GM12878 (cell line): ENCODE measurements at regions not wholly inside any gene's neighbourhood (a gene's known extent, or its start where the extent isn't known, plus 50 kb on each side); places are given as distances from the start of the nearest gene placed in this dataset.

Experiments
- BHLHE40 ChIP-seq, 2 experiments: fragments of 450-650 bp in 1 of 2; IDR thresholded peaks; 2 replicates each; pipeline ENCODE4 v1.6.1; 2011 to 2017; ENCODE audit warnings: low read depth in 2 of 2, borderline replicate concordance in 1 of 2, improper control_type of control experiment in 1 of 2, low read length in 1 of 2, mild to moderate bottlenecking in 1 of 2
- NFIC ChIP-seq: IDR thresholded peaks from 2 replicates; pipeline ENCODE4 v1.6.1; 2012; ENCODE audit warnings: low read depth, mild to moderate bottlenecking, inconsistent platforms, low read length, moderate library complexity
- TF ChIP-seq, protein P1 (sequence below), 3 experiments: IDR thresholded peaks in 2 of 3; conservative IDR thresholded peaks in 1 of 3; 2 replicates each; pipeline ENCODE4 v1.5.1; 2011; ENCODE audit warnings: low read depth in 3 of 3, low read length in 3 of 3, mild to moderate bottlenecking in 3 of 3, control low read depth in 2 of 3, moderate library complexity in 2 of 3, inconsistent platforms in 1 of 3, mixed read lengths in 1 of 3; ENCODE audit not compliant: control insufficient read depth in 2 of 3, insufficient read depth in 1 of 3; ENCODE audit errors: extremely low read depth in 1 of 3

GRCh38 chr14:50001999-50002925, 109.4 kb downstream of the ARF6 start:
- TF ChIP-seq BHLHE40 (IDR thresholded peaks at IDR 0.05; ENCODE audit: borderline replicate concordance in 1 of 2, low read depth in 2 of 2, low read length in 1 of 2), result peak; percentile 25 to 48; a peak in 2 of 4 replicates
- TF ChIP-seq, protein P1, sequence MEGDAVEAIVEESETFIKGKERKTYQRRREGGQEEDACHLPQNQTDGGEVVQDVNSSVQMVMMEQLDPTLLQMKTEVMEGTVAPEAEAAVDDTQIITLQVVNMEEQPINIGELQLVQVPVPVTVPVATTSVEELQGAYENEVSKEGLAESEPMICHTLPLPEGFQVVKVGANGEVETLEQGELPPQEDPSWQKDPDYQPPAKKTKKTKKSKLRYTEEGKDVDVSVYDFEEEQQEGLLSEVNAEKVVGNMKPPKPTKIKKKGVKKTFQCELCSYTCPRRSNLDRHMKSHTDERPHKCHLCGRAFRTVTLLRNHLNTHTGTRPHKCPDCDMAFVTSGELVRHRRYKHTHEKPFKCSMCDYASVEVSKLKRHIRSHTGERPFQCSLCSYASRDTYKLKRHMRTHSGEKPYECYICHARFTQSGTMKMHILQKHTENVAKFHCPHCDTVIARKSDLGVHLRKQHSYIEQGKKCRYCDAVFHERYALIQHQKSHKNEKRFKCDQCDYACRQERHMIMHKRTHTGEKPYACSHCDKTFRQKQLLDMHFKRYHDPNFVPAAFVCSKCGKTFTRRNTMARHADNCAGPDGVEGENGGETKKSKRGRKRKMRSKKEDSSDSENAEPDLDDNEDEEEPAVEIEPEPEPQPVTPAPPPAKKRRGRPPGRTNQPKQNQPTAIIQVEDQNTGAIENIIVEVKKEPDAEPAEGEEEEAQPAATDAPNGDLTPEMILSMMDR (IDR thresholded peaks at IDR 0.05 in 2 of 3, conservative IDR thresholded peaks at IDR 0.05 in 1 of 3; ENCODE audit: control insufficient read depth in 2 of 3, extremely low read depth in 1 of 3, insufficient read depth in 1 of 3, low read depth in 3 of 3, low read length in 3 of 3), result no peak
- peak; percentile 96 for TF ChIP-seq NFIC
